Astrocyte of the hippocampus (primary cell): ENCODE measurements at regions not wholly inside any gene's neighbourhood (a gene's known extent, or its start where the extent isn't known, plus 50 kb on each side); places are given as distances from the start of the nearest gene placed in this dataset.
A peak's percentile ranks its signal among the peaks of the same experiment; 100 is the strongest.

Experiments
- DNase-seq: peaks from one replicate; pipeline ENCODE4 v3.0.0; 2011; ENCODE audit warnings: low read depth, low spot score

GRCh38 chr2:200013906-200014305 is 58.5 kb downstream of the MAIP1 start:
- DNase-seq, result no peak

DNA sequence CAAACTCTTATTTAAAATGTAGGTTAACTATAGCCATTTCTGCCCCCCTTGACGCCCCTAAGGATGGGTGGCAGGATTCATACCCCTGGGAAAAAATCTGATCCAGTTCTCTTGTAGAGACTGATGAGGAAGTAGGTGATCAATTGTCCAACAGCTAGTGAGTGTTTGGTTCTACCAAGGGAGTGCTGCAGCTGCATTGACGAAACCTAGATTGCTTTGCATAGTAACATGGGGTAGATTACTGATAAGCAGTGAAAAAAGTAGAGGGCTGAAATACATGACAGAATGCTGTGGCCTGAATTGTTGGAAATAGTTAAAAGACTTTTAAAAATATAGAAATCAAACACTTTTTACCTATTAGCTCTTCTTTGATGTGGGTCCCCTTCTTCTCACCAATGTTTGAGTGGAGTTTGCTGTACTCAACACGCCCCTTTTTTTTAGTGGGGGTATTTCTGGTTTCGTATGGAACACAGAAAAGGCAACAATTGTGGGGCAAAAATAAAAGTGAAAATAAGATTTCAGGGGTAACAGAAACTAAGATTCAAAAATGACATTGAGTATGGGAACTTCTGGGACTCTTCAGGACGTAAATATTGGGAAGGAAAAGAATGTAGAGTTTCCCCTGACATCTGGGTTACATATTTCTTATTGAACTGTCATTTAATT is 66.2 kb downstream of the MAIP1 start:
- DNase-seq, result no peak

GRCh38 chr2:200022511-200022910 is 67.1 kb downstream of the MAIP1 start:
- DNase-seq, result no peak

DNA sequence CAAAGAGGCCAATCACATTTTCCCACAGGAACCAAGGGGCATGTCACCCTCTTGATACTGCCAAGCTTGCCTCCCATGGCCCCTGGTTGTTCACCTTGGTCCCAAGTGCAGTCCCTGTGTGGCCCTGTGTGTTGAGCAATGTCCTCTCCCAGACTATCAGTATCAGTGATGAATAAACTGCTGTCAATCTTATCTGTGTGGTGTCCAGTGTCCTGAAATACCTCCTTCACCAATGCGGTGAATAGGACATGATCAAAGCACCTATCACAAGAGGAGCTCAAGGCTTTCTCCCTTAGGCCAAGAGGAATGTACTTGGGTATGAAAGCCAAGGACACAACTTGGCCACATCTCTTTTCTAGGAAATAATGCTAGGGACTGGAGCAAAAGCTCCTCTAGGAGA is 68.2 kb downstream of the MAIP1 start:
- DNase-seq, result no peak

- no peak for DNase-seq
Measured at GRCh38 chr2:200025717-200026116, 70.3 kb downstream of the MAIP1 start.

DNA sequence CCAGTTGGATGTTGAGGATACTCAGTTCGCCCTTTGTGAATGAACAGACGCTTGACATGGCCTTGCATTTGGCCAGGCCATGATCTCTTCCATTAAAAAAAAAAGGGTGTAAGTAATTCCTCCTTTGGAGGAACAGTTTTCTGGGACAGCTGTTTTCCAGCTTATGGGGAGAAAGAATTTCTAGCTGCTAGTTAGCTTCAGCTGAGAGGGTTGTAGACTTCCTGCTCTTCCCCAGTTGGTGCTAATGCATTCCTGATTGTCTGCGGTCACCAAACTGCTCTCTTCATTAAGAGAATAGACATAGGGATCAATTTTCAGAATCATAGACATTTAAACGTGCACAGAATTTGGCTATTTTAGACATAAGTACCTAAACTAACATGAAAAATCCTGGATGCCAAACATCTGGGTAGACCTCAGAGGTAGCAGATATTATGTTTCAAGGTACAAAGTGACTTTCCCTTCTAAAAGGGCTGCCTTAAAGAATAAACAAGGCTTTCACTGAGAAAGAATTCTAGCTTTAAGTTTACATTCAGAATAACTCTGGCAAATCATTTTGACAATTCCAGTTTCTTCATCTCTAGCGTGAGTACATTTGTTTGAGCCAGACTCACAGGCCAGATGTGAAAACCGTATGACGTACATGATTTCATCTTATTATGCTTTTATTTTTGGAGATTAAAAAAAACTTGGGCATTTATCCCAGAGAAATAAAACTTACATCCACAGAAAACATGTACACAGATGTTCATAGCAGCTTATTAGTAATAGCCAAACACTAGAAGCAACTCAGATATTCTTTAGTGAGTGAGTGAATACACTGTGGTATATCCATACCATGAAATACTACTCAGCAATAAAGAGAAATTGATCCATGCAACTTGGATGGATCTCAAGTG is 71.2 kb downstream of the MAIP1 start:
- DNase-seq, result no peak

DNA sequence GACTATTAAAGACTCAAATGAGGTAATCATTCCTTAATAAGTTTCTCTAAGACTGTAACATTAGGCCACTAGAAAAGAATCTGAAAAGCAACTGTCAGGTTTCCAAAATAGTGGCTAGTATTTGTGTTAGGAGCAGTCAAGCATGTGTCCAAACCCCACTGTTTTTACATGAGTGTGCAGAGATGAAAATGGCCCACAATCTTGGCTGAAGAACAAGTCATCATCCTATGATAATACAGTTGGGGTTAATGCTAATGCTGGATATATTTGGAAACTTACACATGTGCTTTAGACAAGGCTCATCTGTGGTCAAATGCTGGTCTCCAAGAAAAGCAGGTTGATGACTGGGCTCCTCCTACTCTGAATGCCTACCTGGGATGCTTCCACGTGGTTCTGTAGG is 73.6 kb downstream of the MAIP1 start:
- DNase-seq, result peak; percentile 36

DNA sequence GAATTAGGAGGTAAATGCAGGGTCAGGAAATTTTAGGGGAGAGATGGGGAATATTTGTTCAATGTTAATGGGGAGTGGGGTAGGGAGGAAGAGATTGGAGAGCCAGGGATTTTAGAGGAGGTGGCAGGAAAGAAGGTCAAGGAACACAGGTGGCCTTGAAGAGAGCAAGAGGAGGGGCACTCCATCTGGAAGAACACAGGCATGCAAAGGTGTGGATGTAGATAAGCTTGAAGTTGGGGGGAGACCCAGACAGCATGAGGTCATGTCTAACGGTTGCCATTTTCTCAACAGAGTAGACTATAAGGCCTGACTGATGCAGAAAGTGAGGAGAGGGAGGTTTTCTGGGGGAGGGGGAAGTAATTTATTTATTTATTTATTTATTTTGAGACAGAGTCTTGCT is 77.5 kb downstream of the MAIP1 start:
- DNase-seq, result no peak

GRCh38 chr2:200033929-200034328 is 78.5 kb downstream of the MAIP1 start:
- DNase-seq, result no peak

DNA sequence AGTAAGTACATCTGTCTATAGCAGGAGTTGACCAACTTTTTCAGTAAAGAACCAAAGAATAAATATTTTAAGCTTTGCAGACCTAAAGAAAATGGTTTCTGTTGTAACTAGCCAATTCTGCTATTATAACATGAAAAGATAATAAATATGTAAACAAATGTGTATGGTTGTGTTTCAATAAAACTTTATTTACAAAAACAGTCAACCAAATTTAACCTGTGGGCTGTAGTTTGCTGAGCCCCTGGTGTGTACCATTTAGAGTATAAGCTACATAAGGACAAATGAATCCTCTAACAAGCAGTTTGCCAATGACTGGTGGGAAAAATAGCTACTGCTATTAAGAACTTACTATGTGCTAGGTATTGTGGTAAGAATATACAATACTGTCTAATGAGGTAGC is 79.4 kb downstream of the MAIP1 start:
- no peak for DNase-seq

- peak; percentile 33 for DNase-seq
Measured at GRCh38 chr2:200039724-200040650, 84.6 kb downstream of the MAIP1 start.

GRCh38 chr2:200040831-200041230 is 85.4 kb downstream of the MAIP1 start:
- DNase-seq, result no peak

DNA sequence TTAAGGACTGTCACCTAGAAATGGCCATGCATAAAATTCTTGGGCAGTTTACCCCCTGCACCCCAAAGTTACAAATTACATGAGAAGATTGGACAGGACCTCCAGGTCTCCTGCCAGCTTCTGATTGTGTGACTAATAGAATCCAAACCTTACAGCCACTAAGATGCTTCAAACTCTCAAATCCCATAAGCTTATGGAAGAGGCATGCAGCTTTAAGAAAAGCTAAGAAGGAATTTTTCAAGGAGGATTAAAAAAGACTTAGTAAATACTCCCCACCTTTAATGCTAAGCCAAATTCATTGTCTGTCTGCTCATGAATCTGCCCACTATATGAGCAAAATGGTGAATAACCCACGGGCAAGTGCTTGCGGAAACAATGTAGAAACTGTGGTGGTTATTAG is 86.3 kb downstream of the MAIP1 start:
- DNase-seq, result no peak

GRCh38 chr2:200042102-200042735 is 86.8 kb downstream of the MAIP1 start:
- peak; percentile 59 for DNase-seq

DNA sequence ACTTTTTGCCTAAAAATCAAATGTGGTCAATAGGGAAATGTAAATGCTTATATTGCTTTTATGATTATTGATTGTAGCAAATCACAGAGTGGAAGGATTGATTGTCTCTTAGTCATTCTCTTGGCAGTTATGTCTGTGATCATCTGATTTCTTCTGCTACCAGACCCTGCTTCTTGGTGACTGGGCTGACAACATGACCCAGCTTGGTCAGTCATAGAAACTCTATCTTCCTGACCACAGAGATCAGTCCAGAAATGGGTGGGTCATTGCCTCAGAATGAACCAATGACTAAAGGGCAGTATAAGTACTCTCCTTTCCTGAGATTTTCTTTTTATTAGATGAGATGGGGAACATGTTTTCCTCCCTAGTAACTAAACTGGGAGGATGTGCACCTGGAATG is 87.6 kb downstream of the MAIP1 start:
- no peak for DNase-seq

DNA sequence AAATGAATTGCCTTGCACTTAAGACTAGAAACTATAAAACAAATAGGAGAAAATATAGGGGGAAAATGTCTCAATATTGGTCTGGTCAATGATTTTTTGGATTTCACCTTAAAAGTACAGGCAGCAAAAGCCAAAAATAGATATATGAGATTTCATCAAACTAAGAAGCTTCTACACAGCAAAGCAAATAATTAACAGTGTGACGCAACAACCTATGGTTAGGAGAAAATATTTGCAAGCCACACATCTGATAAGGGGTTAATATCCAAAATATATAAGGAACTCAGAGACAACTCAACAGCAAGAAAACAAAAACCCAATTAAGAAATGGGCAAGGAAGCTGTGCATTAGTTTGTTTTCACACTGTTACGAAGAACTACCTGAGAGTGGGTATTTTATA is 89.1 kb downstream of the MAIP1 start:
- no peak for DNase-seq

GRCh38 chr2:200048421-200048820 is 93.0 kb downstream of the MAIP1 start:
- no peak for DNase-seq

DNA sequence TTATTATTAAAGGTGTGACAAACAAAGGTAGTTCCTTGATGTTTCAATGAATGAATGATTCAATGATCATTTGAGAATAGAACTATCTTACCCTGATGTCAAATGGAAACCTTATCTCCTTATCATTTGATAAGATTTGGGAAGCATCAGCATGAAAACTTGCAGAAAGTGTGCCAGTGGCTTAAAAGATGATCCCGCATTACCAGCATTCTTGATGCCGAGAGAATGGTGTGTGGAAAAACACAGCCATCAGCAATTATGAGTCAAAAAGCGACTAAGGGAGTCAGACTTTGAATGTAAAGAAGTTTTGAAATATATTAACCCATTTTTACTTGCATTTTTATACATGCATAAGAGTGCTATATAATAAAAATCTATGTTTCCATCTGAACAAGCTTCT is 93.7 kb downstream of the MAIP1 start:
- DNase-seq, result no peak

DNA sequence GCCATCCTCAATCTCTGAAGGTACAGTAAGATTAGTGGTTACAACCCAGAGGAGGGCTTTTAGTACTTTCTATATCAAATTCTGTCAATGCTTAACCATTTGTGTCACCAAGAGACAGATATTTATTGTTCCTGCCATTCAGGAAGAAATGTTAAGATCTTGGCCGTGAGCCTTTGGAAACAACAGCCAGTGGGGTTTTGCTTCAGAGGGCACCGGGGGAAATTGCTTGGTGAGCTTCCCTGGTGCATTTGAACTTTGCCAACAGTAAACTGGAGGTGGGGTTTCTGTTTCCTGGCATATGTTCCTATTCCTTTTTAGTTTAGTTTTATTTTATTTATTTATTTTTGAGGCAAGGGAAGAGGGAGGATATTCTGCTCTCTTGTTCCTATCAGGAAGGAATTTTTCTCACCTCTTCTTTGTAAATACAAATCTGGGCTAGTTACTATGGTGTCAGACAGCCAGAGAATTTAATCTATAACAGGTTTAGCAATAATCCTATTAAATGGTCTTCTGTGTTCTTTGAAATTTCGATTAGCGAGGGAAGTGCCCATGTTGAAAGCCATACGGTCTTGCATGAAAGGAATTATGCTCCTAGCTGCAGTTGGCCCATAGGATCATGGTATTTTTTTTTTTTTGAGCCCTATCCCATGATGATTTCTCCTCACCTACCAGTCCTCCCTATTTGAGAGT is 95.7 kb downstream of the MAIP1 start:
- DNase-seq, result peak; percentile 47

DNA sequence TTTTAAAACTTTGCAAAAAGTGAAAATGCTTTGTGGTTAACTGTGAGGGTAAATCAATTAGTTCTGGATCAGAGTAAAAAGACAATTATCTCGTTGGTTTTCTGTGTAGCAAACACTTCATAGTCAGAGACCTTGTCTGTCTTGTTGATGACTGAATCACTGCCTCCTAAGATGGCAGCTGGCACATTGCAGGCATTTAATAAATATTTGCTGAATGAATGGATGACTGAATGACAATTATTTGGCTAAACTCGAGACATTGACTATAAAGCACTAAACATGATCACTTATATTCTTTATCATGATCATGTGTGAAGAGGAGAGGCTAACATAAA is 96.2 kb downstream of the MAIP1 start:
- DNase-seq, result peak; percentile 21

GRCh38 chr2:200052627-200053026 is 97.2 kb downstream of the MAIP1 start:
- DNase-seq, result no peak
